ENCODE measurements at regions not wholly inside any gene's neighbourhood (a gene's known extent, or its start where the extent isn't known, plus 50 kb on each side); places are given as distances from the start of the nearest gene placed in this dataset.

GRCh38 chr5:82521431-82522051, 243.4 kb upstream of the RPS23 start:
- Histone ChIP-seq H4K20me1 (ENCODE audit: low read depth) (no peaks in the 10 kb centered on the region), H3K27ac (no peak overlapping the region), H3K27me3 (no peaks in the 10 kb centered on the region), H2AFZ (replicated peaks) (no peak overlapping the region), H3K36me3 (no peaks in the 10 kb centered on the region), H3K4me3 (no peak overlapping the region), H3K9ac (no peak overlapping the region), H3K9me3 (ENCODE audit: low read depth) (no peaks in the 10 kb centered on the region), H3K4me1 (peaks cover 8% of the 10 kb centered on the region), H3K79me2 (ENCODE audit: low read depth) (no peaks in the 10 kb centered on the region), H3F3A (ENCODE audit: low read depth) (no peaks in the 10 kb centered on the region), H3K4me2 (no peak overlapping the region)
- H3K4me3 Mint-ChIP-seq, result no peak overlapping the region
- peaks cover 7% of the 10 kb centered on the region for H3K4me1 Mint-ChIP-seq
- no peak overlapping the region for H3K27ac Mint-ChIP-seq
- no peak for TF ChIP-seq EZH2 (IDR thresholded peaks at IDR 0.05)
- TF ChIP-seq, protein P1, sequence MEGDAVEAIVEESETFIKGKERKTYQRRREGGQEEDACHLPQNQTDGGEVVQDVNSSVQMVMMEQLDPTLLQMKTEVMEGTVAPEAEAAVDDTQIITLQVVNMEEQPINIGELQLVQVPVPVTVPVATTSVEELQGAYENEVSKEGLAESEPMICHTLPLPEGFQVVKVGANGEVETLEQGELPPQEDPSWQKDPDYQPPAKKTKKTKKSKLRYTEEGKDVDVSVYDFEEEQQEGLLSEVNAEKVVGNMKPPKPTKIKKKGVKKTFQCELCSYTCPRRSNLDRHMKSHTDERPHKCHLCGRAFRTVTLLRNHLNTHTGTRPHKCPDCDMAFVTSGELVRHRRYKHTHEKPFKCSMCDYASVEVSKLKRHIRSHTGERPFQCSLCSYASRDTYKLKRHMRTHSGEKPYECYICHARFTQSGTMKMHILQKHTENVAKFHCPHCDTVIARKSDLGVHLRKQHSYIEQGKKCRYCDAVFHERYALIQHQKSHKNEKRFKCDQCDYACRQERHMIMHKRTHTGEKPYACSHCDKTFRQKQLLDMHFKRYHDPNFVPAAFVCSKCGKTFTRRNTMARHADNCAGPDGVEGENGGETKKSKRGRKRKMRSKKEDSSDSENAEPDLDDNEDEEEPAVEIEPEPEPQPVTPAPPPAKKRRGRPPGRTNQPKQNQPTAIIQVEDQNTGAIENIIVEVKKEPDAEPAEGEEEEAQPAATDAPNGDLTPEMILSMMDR (IDR thresholded peaks at IDR 0.05), result no peak
- TF ChIP-seq EZH2phosphoT487 (IDR thresholded peaks at IDR 0.05), result no peak
- DNase-seq (ENCODE audit: low spot score), result no peak
- H3K9me3 Mint-ChIP-seq, result peaks cover 3% of the 10 kb centered on the region
- H3K27me3 Mint-ChIP-seq (ENCODE audit: insufficient read depth, low read depth), result peaks cover 2% of the 10 kb centered on the region
- H3K36me3 Mint-ChIP-seq, result no peaks in the 10 kb centered on the region

- H3K9ac ChIP-seq, result no peak overlapping the region
- Mint-ChIP-seq H3K27me3 (ENCODE audit: insufficient read depth, low read depth) (peaks cover 2% of the 10 kb centered on the region), H3K4me3 (no peak overlapping the region), H3K9me3 (peaks cover 3% of the 10 kb centered on the region), H3K36me3 (no peaks in the 10 kb centered on the region), H3K4me1 (peaks cover 7% of the 10 kb centered on the region), H3K27ac (no peak overlapping the region)
- peaks cover 7% of the 10 kb centered on the region for H3K4me1 ChIP-seq
- H4K20me1 ChIP-seq (ENCODE audit: low read depth), result no peaks in the 10 kb centered on the region
- no peaks in the 10 kb centered on the region for H3F3A ChIP-seq (ENCODE audit: low read depth)
- no peak overlapping the region for H2AFZ ChIP-seq (replicated peaks)
- no peak overlapping the region for H3K4me3 ChIP-seq
- H3K9me3 ChIP-seq (ENCODE audit: low read depth), result no peaks in the 10 kb centered on the region
- no peak for DNase-seq (ENCODE audit: low spot score)
- no peak overlapping the region for H3K27ac ChIP-seq
- H3K36me3 ChIP-seq, result no peaks in the 10 kb centered on the region
- no peak overlapping the region for H3K4me2 ChIP-seq
- TF ChIP-seq EZH2phosphoT487 (IDR thresholded peaks at IDR 0.05) (no peak), EZH2 (IDR thresholded peaks at IDR 0.05) (no peak)
- TF ChIP-seq, protein P1 (IDR thresholded peaks at IDR 0.05), result no peak
- no peaks in the 10 kb centered on the region for H3K27me3 ChIP-seq
- no peaks in the 10 kb centered on the region for H3K79me2 ChIP-seq (ENCODE audit: low read depth)
Measured at GRCh38 chr5:82519558-82519957, 241.4 kb upstream of the RPS23 start.

DNA sequence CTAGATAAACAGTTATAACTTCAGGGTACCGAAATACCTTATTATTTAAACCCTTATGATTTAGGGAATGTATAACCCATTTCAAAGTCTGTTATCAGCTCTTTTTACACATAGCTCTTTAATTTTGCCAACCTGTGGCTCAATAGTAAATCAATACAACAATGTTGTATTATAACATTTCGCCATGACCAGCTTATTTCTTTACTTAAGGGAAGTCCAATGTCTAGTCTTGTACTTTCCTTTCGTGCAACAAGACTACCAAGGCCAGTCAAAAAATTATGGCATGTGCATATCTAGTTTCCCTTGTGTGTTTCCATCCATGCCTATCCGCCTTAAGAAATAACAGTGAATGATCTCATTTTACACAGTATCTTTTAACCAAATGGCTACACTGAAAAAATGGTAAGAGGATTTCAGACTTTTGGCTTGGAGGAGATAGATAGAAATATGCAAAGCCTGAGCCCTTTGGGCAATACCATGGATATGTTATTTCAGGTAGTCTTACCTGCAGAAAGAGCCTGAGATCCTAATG, 239.5 kb upstream of the RPS23 start:
- Mint-ChIP-seq H3K4me1 (peaks cover 15% of the 10 kb centered on the region), H3K4me3 (no peak overlapping the region), H3K36me3 (no peaks in the 10 kb centered on the region), H3K27ac (no peak overlapping the region), H3K27me3 (ENCODE audit: insufficient read depth, low read depth) (peaks cover 2% of the 10 kb centered on the region), H3K9me3 (peaks cover 2% of the 10 kb centered on the region)
- Histone ChIP-seq H3F3A (ENCODE audit: low read depth) (no peaks in the 10 kb centered on the region), H3K79me2 (ENCODE audit: low read depth) (no peaks in the 10 kb centered on the region), H4K20me1 (ENCODE audit: low read depth) (no peaks in the 10 kb centered on the region), H2AFZ (replicated peaks) (no peak overlapping the region), H3K9ac (no peak overlapping the region), H3K27ac (no peak overlapping the region), H3K36me3 (no peaks in the 10 kb centered on the region), H3K4me1 (peaks cover 8% of the 10 kb centered on the region), H3K27me3 (no peaks in the 10 kb centered on the region), H3K9me3 (ENCODE audit: low read depth) (no peaks in the 10 kb centered on the region), H3K4me2 (no peak overlapping the region), H3K4me3 (no peak overlapping the region)
- no peak for DNase-seq (ENCODE audit: low spot score)
- TF ChIP-seq, protein P1 (IDR thresholded peaks at IDR 0.05), result no peak
- TF ChIP-seq EZH2 (IDR thresholded peaks at IDR 0.05), result no peak
- TF ChIP-seq EZH2phosphoT487 (IDR thresholded peaks at IDR 0.05), result no peak
